HCT116 (cell line): ENCODE measurements at regions not wholly inside any gene's neighbourhood (a gene's known extent, or its start where the extent isn't known, plus 50 kb on each side); places are given as distances from the start of the nearest gene placed in this dataset.

ENCODE experiments used
- ATAC-seq: fragments of 200-7000 bp; cut with Tn5 transposase; 2 replicates; pipeline ENCODE4 v1.9.1; 2020; ENCODE audit warnings: mild to moderate bottlenecking, moderate library complexity
- BruUV-seq: library from RNA; stranded (reverse); fragments of 400-500 nt; replicated peaks from 2 replicates; lab custom pipeline; 2021; lab: Mats Ljungman, UMichigan
- CTCF ChIA-PET: fragments of 300-600 bp; sonication (Branson Sonifier 250); formaldehyde crosslinking; loops from one replicate; lab custom pipeline; 2021; ENCODE audit warnings: antibody characterized with exemption; lab: Charles Lee
- POLR2A ChIA-PET: fragments of 300-600, 350-600 bp; sonication (Branson Sonifier 250); formaldehyde crosslinking; loops from one replicate; lab custom pipeline; 2021; ENCODE audit warnings: antibody characterized with exemption; lab: Charles Lee
- RAD21 ChIA-PET, 2 experiments: fragments of 300-600 bp; sonication (Branson Sonifier 250); formaldehyde crosslinking; loops; one replicate each; lab custom pipeline; 2023; ENCODE audit warnings: low total read pairs in 2 of 2; ENCODE audit not compliant: uncharacterized antibody in 2 of 2, unreplicated experiment in 2 of 2, low non-redundant PET in 1 of 2; lab: Charles Lee
- DNase-seq: peaks from one replicate; pipeline ENCODE4 v3.0.0-alpha.2; 2010; ENCODE audit warnings: low read depth, low spot score
- H2AFZ ChIP-seq: fragments of 200-600 bp; shearing (Covaris generic), sonication (generic); 2 replicates; pipeline ENCODE4 v1.6.1; 2017; ENCODE audit warnings: low read depth, mixed run types, mixed read lengths, antibody characterized with exemption, low read length; ENCODE audit not compliant: poor library complexity, severe bottlenecking
- H3K27ac ChIP-seq: 2 replicates; pipeline ENCODE4 v1.5.1; 2012; ENCODE audit warnings: low read depth, low read length
- H3K27me3 ChIP-seq: fragments of 200-600 bp; sonication (generic); 2 replicates; pipeline ENCODE4 v1.6.1; 2016; ENCODE audit warnings: mixed run types, low read length, mixed read lengths; ENCODE audit not compliant: insufficient read depth
- H3K36me3 ChIP-seq, 2 experiments: fragments of 200-500 bp in 1 of 2; fragments of 200-600 bp in 1 of 2; sonication (Bioruptor generic) in 1 of 2; sonication (generic) in 1 of 2; 2 replicates each; pipeline versions ENCODE4 v1.5.1 to v1.6.1; 2014 to 2016; ENCODE audit warnings: low read length in 2 of 2, inconsistent platforms in 1 of 2, mixed read lengths in 1 of 2, mixed run types in 1 of 2; ENCODE audit not compliant: insufficient read depth in 2 of 2, control insufficient read depth in 1 of 2
- H3K4me1 ChIP-seq, 2 experiments: fragments of 200-600 bp in 1 of 2; sonication (generic) in 1 of 2; 2 replicates each; pipeline versions ENCODE4 v1.5.1 to v1.6.1; 2012 to 2017; ENCODE audit warnings: low read length in 2 of 2, inconsistent platforms in 1 of 2, mild to moderate bottlenecking in 1 of 2, mixed read lengths in 1 of 2, mixed run types in 1 of 2, moderate library complexity in 1 of 2; ENCODE audit not compliant: insufficient read depth in 2 of 2, control insufficient read depth in 1 of 2
- H3K4me2 ChIP-seq: fragments of 200-600 bp; sonication (generic); 2 replicates; pipeline ENCODE4 v1.6.1; 2017; ENCODE audit warnings: mixed run types, low read length, mixed read lengths
- H3K4me3 ChIP-seq, 2 experiments: fragments of 200-600 bp in 1 of 2; sonication (generic) in 1 of 2; replicated peaks in 1 of 2; 2 replicates each; pipeline ENCODE4 v1.5.1; 2011 to 2016; ENCODE audit warnings: low read length in 2 of 2, control low read depth in 1 of 2, low read depth in 1 of 2, mild to moderate bottlenecking in 1 of 2, mixed read lengths in 1 of 2, mixed run types in 1 of 2
- H3K79me2 ChIP-seq: fragments of 200-600 bp; sonication (generic); 2 replicates; pipeline ENCODE4 v1.6.1; 2017; ENCODE audit warnings: mild to moderate bottlenecking, mixed run types, low read length, moderate library complexity, mixed read lengths; ENCODE audit not compliant: insufficient read depth
- H3K9ac ChIP-seq: fragments of 200-600 bp; sonication (generic); 2 replicates; pipeline ENCODE4 v1.6.1; 2016; ENCODE audit warnings: low read length, mixed read lengths
- H3K9me2 ChIP-seq: fragments of 200-600 bp; sonication (generic), shearing (Covaris generic); 2 replicates; pipeline ENCODE4 v1.6.1; 2017; ENCODE audit warnings: mixed run types, mild to moderate bottlenecking, moderate library complexity; ENCODE audit not compliant: insufficient read depth
- H3K9me3 ChIP-seq, 2 experiments: fragments of 200-500 bp in 1 of 2; fragments of 200-600 bp in 1 of 2; sonication (Bioruptor generic) in 1 of 2; sonication (generic) in 1 of 2; 2 replicates each; pipeline ENCODE4 v1.6.1; 2014 to 2017; ENCODE audit warnings: low read length in 2 of 2, mixed read lengths in 2 of 2, inconsistent platforms in 1 of 2, low read depth in 1 of 2, mild to moderate bottlenecking in 1 of 2, mixed run types in 1 of 2, moderate library complexity in 1 of 2; ENCODE audit not compliant: control insufficient read depth in 1 of 2, insufficient read depth in 1 of 2
- H4K20me1 ChIP-seq: fragments of 200-600 bp; sonication (generic), shearing (Covaris generic); 2 replicates; pipeline ENCODE4 v1.6.1; 2017; ENCODE audit warnings: mixed run types, mild to moderate bottlenecking, moderate library complexity; ENCODE audit not compliant: insufficient read depth
- ELF1 ChIP-seq: IDR thresholded peaks from 2 replicates; pipeline ENCODE4 v1.6.1; 2012; ENCODE audit warnings: low read depth, borderline replicate concordance
- EZH2phosphoT487 ChIP-seq: fragments of 200-600 bp; IDR thresholded peaks from 2 replicates; pipeline ENCODE4 v1.6.1; 2018; ENCODE audit warnings: antibody characterized with exemption, borderline replicate concordance
- POLR2AphosphoS5 ChIP-seq: IDR thresholded peaks from 2 replicates; pipeline ENCODE4 v1.6.1; 2011; ENCODE audit warnings: mild to moderate bottlenecking, low read depth, low read length, moderate library complexity
- SIN3A ChIP-seq: IDR thresholded peaks from 2 replicates; pipeline ENCODE4 v1.6.1; 2012; ENCODE audit warnings: low read depth
- SRF ChIP-seq: IDR thresholded peaks from 2 replicates; pipeline ENCODE4 v1.6.1; 2012; ENCODE audit warnings: low read depth
- ZBTB33 ChIP-seq: IDR thresholded peaks from 2 replicates; pipeline ENCODE4 v1.6.1; 2011; ENCODE audit warnings: mild to moderate bottlenecking, low read length, moderate library complexity; ENCODE audit not compliant: insufficient replicate concordance; ENCODE audit errors: extremely low read depth
- ZNF274 ChIP-seq: fragments of 200-500 bp; sonication (Bioruptor generic); IDR thresholded peaks from 2 replicates; pipeline ENCODE4 v1.6.1; 2014; ENCODE audit warnings: mild to moderate bottlenecking, low read depth, low read length, inconsistent platforms
- intact Hi-C: fragments of 100-400 bp; cut with micrococcal nuclease; formaldehyde crosslinking; loops from 2 replicates; pipeline ENCODE4 v1.10.0; 2022
- TF ChIP-seq, protein P1 (sequence below): IDR thresholded peaks from 2 replicates; pipeline ENCODE4 v1.6.1; 2012
- TF ChIP-seq, protein P2 (sequence below): IDR thresholded peaks from 2 replicates; pipeline ENCODE4 v1.6.1; 2012

DNA sequence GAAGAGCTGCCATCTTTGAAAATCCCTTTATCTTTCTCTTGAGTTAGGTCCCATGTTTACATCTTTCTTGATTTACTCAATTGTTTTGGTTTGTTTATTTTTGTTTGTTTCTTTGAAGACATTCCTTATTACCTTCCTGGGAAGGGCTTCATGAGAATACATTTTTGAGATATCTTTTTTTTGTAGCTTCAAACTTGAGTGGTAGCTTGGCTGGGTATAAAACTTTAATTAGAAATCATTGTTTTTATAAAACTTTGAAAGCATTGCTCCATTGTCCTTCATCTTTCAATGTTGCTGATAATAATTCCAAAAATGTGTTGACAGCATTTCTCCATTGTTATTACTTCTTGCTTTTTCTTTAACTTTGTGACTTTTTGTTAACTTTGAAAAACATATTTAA, 145.9 kb upstream of the RBMS1 start:
- POLR2A ChIA-PET: no interaction called here
- Histone ChIP-seq H3K27me3 (no peaks in the 10 kb centered on the region), H3K9ac (no peak overlapping the region), H3K9me2 (no peaks in the 10 kb centered on the region), H3K4me1 (no peaks in the 10 kb centered on the region), H3K9me3 (peaks cover 0 to 7% of the 10 kb centered on the region in 2 experiments; a peak in 1 of 4 replicates), H3K27ac (no peak overlapping the region), H3K4me3 (no peak overlapping the region), H3K36me3 (no peaks in the 10 kb centered on the region), H2AFZ (no peak overlapping the region), H4K20me1 (no peaks in the 10 kb centered on the region), H3K79me2 (no peaks in the 10 kb centered on the region), H3K4me2 (no peak overlapping the region)
- CTCF ChIA-PET: no interaction called here
- no peak for DNase-seq
- ATAC-seq: no peak
- intact Hi-C loops: no loop called here
- TF ChIP-seq, protein P1, sequence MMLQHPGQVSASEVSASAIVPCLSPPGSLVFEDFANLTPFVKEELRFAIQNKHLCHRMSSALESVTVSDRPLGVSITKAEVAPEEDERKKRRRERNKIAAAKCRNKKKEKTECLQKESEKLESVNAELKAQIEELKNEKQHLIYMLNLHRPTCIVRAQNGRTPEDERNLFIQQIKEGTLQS: no peak
- TF ChIP-seq ELF1 (no peak), ZNF274 (no peak), SRF (no peak), POLR2AphosphoS5 (no peak), EZH2phosphoT487 (no peak), SIN3A (no peak), ZBTB33 (no peak)
- TF ChIP-seq, protein P2, sequence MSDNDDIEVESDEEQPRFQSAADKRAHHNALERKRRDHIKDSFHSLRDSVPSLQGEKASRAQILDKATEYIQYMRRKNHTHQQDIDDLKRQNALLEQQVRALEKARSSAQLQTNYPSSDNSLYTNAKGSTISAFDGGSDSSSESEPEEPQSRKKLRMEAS: no peak
- RAD21 ChIA-PET: no interaction called here
- no TSS peak for BruUV-seq
